ENCODE measurements at regions not wholly inside any gene's neighbourhood (a gene's known extent, or its start where the extent isn't known, plus 50 kb on each side); places are given as distances from the start of the nearest gene placed in this dataset.

DNA sequence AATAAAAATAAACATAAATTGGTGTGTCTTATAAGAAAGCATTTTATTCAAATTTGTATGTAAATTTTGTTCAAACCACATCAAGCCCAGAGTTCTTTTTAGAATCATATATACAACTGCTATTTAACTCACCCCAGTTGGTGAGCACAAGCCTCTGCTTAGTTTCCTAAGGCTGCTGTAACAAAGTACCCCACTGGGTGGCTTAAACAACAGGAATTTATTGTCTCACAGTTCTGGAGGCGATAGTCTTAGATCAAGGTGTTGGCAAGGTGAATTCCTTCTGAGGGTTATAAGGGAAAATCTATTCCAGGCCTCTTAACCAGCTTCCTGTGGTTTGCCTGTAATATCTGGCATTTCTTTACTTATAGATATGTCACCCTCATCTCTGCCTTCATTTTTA, 1133.5 kb downstream of the OLFM4 start:
- FAIRE-seq = no peak
- no peaks in the 10 kb centered on the region for H3K4me1 ChIP-seq (ENCODE audit: control insufficient read depth in 2 of 3, insufficient read depth in 2 of 3, low read depth in 1 of 3, low read length in 3 of 3)
- H3K9ac ChIP-seq (ENCODE audit: low read length in 3 of 3) = no peak overlapping the region
- H3K9me3 ChIP-seq (ENCODE audit: control insufficient read depth in 2 of 3, insufficient read depth in 1 of 3, low read length in 3 of 3) = no peaks in the 10 kb centered on the region
- intact Hi-C loops (cut with DNase I) = no loop called here
- TF ChIP-seq, protein P1, sequence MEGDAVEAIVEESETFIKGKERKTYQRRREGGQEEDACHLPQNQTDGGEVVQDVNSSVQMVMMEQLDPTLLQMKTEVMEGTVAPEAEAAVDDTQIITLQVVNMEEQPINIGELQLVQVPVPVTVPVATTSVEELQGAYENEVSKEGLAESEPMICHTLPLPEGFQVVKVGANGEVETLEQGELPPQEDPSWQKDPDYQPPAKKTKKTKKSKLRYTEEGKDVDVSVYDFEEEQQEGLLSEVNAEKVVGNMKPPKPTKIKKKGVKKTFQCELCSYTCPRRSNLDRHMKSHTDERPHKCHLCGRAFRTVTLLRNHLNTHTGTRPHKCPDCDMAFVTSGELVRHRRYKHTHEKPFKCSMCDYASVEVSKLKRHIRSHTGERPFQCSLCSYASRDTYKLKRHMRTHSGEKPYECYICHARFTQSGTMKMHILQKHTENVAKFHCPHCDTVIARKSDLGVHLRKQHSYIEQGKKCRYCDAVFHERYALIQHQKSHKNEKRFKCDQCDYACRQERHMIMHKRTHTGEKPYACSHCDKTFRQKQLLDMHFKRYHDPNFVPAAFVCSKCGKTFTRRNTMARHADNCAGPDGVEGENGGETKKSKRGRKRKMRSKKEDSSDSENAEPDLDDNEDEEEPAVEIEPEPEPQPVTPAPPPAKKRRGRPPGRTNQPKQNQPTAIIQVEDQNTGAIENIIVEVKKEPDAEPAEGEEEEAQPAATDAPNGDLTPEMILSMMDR (IDR thresholded peaks at IDR 0.05; ENCODE audit: borderline replicate concordance, extremely low read depth, insufficient read depth) = no peak
- no peak overlapping the region for H3K4me3 ChIP-seq (ENCODE audit: low read length in 3 of 3)
- no peak for DNase-seq
- H3K27ac ChIP-seq (ENCODE audit: low read depth in 2 of 2, low read length in 2 of 2) = no peak overlapping the region
- no peaks in the 10 kb centered on the region for H3K27me3 ChIP-seq (ENCODE audit: control insufficient read depth, insufficient read depth, low read length)
- no peaks in the 10 kb centered on the region for H3K36me3 ChIP-seq (ENCODE audit: control insufficient read depth in 2 of 3, insufficient read depth in 3 of 3, low read length in 3 of 3)

DNA sequence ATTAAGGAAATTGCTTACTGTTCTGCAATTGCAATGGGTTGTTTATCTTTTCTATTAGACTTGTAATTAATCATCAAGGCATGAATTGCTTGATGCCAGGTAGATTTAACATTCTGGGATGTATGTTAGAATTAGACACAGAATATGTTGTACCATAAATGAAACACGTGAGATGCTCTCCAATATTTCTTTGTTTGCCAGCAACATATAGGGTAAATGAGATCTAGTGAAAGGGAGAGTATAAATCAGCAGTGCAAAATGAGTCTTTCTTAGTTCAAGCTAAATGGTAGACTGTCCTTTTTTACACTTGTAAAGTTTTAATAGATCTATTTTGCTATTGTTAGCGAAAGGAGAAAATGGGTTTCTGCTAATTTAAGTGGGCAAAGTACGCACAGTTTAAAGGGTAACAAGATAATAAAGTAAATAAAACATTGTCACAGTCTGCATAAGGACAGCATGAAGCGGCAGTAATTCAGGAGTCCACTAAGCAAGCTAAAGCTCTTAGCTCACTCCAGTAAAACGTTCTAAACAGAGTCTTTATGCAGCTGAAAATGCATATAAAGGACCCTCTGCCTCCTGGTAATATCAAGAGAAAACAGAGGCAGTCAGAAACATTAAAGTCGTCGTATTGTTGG, 1137.1 kb downstream of the OLFM4 start:
- H3K9me3 ChIP-seq (ENCODE audit: control insufficient read depth in 2 of 3, insufficient read depth in 1 of 3, low read length in 3 of 3) = no peaks in the 10 kb centered on the region
- no peak overlapping the region for H3K4me3 ChIP-seq (ENCODE audit: low read length in 3 of 3)
- no peak overlapping the region for H3K27ac ChIP-seq (ENCODE audit: low read depth in 2 of 2, low read length in 2 of 2)
- H3K27me3 ChIP-seq (ENCODE audit: control insufficient read depth, insufficient read depth, low read length) = no peaks in the 10 kb centered on the region
- TF ChIP-seq, protein P1 (IDR thresholded peaks at IDR 0.05; ENCODE audit: borderline replicate concordance, extremely low read depth, insufficient read depth) = no peak
- no peaks in the 10 kb centered on the region for H3K36me3 ChIP-seq (ENCODE audit: control insufficient read depth in 2 of 3, insufficient read depth in 3 of 3, low read length in 3 of 3)
- no peaks in the 10 kb centered on the region for H3K4me1 ChIP-seq (ENCODE audit: control insufficient read depth in 2 of 3, insufficient read depth in 2 of 3, low read depth in 1 of 3, low read length in 3 of 3)
- no peak overlapping the region for H3K9ac ChIP-seq (ENCODE audit: low read length in 3 of 3)
- FAIRE-seq = no peak
- intact Hi-C loops (cut with DNase I) = no loop called here
- no peak for DNase-seq

DNA sequence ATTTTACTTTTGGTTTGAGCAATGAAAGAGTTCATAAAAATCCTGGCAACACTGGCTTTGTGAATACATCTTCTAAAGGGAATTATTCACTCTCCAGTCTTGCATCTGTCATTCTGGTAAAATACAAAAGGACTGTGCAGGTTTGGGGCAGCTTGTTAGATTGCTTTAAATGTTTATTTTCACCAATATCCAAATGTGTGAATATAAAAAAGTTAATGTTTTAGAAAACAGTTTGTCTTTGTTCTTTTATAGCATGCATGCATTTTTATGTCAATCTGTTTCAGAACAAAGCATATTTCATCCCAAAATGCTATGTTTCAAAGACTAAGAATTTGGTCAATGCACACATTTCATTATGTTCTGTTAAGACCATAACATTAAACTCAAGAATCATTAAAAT, 1145.4 kb downstream of the OLFM4 start:
- no peaks in the 10 kb centered on the region for H3K9me3 ChIP-seq (ENCODE audit: control insufficient read depth in 2 of 3, insufficient read depth in 1 of 3, low read length in 3 of 3)
- H3K4me3 ChIP-seq (ENCODE audit: low read length in 3 of 3) = no peak overlapping the region
- H3K36me3 ChIP-seq (ENCODE audit: control insufficient read depth in 2 of 3, insufficient read depth in 3 of 3, low read length in 3 of 3) = no peaks in the 10 kb centered on the region
- no peak overlapping the region for H3K27ac ChIP-seq (ENCODE audit: low read depth in 2 of 2, low read length in 2 of 2)
- no peaks in the 10 kb centered on the region for H3K27me3 ChIP-seq (ENCODE audit: control insufficient read depth, insufficient read depth, low read length)
- TF ChIP-seq, protein P1 (IDR thresholded peaks at IDR 0.05; ENCODE audit: borderline replicate concordance, extremely low read depth, insufficient read depth) = no peak
- no peak overlapping the region for H3K9ac ChIP-seq (ENCODE audit: low read length in 3 of 3)
- DNase-seq (no peak), FAIRE-seq (no peak)
- no peaks in the 10 kb centered on the region for H3K4me1 ChIP-seq (ENCODE audit: control insufficient read depth in 2 of 3, insufficient read depth in 2 of 3, low read depth in 1 of 3, low read length in 3 of 3)
- intact Hi-C loops (cut with DNase I) = no loop called here

DNA sequence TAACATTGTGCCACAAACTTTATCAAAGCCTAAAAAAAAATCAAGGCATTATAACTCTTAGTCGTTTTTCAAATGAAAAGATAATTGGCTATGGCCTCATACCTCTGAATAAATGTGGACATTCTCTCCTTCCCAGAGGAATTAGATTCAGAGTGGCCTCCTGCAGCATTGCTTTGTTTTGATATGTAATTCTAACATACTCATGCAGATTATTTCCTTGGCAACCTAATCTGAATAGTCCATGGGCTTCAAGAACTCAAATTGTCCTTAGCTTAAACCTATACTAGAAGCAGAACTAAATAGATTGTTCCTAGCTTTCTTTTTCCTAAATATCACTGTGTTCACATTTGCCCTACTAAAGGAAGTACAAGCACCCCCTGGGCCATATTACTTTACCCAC, 1146.9 kb downstream of the OLFM4 start:
- intact Hi-C loops (cut with DNase I) = no loop called here
- TF ChIP-seq, protein P1 (IDR thresholded peaks at IDR 0.05; ENCODE audit: borderline replicate concordance, extremely low read depth, insufficient read depth) = no peak
- Histone ChIP-seq H3K4me1 (ENCODE audit: control insufficient read depth in 2 of 3, insufficient read depth in 2 of 3, low read depth in 1 of 3, low read length in 3 of 3) (no peaks in the 10 kb centered on the region), H3K36me3 (ENCODE audit: control insufficient read depth in 2 of 3, insufficient read depth in 3 of 3, low read length in 3 of 3) (no peaks in the 10 kb centered on the region), H3K9ac (ENCODE audit: low read length in 3 of 3) (no peak overlapping the region), H3K4me3 (ENCODE audit: low read length in 3 of 3) (no peak overlapping the region), H3K27me3 (ENCODE audit: control insufficient read depth, insufficient read depth, low read length) (no peaks in the 10 kb centered on the region), H3K9me3 (ENCODE audit: control insufficient read depth in 2 of 3, insufficient read depth in 1 of 3, low read length in 3 of 3) (no peaks in the 10 kb centered on the region), H3K27ac (ENCODE audit: low read depth in 2 of 2, low read length in 2 of 2) (no peak overlapping the region)
- DNase-seq (no peak), FAIRE-seq (no peak)

Measured in kidney (tissue), 13 donors.